ENCODE measurements at regions not wholly inside any gene's neighbourhood (a gene's known extent, or its start where the extent isn't known, plus 50 kb on each side); places are given as distances from the start of the nearest gene placed in this dataset.

DNA sequence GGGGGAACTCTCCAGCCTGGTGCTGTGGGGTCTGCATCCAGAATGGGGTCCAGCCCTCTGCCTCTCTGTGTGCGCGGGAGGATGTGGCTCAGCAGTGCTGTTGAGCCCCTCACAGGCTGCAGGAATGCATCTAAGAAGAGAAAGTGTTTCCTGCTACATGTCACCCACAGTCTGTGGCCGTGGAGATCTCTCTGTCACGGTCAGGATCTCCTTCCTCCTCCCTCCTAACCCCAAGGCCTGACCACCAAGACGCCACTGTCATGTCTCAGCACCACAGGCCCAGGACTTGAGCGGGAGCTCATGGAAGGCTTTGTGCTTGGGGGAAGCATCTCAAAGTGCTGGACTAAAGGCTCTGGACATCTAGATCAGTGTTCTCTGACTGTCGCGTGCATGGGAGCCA, 90.1 kb downstream of the SREK1 start:
- CTCF ChIA-PET = interaction anchor here (1.3 kb wide), 1 partner anchor 72 kb away, joined by 3 read pairs; no protein-coding TSS in a partner anchor
- TF ChIP-seq, protein P1, sequence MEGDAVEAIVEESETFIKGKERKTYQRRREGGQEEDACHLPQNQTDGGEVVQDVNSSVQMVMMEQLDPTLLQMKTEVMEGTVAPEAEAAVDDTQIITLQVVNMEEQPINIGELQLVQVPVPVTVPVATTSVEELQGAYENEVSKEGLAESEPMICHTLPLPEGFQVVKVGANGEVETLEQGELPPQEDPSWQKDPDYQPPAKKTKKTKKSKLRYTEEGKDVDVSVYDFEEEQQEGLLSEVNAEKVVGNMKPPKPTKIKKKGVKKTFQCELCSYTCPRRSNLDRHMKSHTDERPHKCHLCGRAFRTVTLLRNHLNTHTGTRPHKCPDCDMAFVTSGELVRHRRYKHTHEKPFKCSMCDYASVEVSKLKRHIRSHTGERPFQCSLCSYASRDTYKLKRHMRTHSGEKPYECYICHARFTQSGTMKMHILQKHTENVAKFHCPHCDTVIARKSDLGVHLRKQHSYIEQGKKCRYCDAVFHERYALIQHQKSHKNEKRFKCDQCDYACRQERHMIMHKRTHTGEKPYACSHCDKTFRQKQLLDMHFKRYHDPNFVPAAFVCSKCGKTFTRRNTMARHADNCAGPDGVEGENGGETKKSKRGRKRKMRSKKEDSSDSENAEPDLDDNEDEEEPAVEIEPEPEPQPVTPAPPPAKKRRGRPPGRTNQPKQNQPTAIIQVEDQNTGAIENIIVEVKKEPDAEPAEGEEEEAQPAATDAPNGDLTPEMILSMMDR (IDR thresholded peaks at IDR 0.05; ENCODE audit: insufficient read depth, low read length, missing control alignments) = no peak

DNA sequence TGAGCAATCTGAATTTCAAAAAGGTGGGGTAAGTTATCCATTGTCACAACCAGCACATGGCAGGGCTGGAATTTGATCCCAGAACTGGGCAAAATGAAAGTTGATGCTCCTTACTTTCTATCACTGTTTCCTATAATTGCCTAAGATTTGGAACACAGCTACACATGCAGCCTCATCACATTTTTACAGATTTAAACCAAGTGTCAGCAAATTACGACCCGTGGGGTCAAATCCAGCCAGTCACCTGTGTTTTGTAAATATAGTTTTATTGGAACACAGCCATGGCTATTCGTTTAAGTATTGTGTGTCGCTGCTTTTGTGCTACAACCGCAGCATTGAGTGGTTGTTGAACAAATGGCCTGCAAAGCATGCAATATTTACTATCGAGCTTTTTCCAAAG, 94.3 kb downstream of the SREK1 start:
- DNase-seq (ENCODE audit: low read depth, low spot score) = no peak
- no peak overlapping the region for H3K4me3 ChIP-seq (ENCODE audit: low read depth, low read length)
- TF ChIP-seq, protein P1 (IDR thresholded peaks at IDR 0.05; ENCODE audit: insufficient read depth, low read length, missing control alignments) = no peak
- CTCF ChIA-PET = no interaction called here
- POLR2A ChIA-PET = no interaction called here

More for the DNA sequence above, 90.1 kb downstream of the SREK1 start:
- H3K4me3 ChIP-seq (ENCODE audit: low read depth, low read length) = no peak overlapping the region
- POLR2A ChIA-PET = no interaction called here
- DNase-seq (ENCODE audit: low read depth, low spot score) = no peak

DNA sequence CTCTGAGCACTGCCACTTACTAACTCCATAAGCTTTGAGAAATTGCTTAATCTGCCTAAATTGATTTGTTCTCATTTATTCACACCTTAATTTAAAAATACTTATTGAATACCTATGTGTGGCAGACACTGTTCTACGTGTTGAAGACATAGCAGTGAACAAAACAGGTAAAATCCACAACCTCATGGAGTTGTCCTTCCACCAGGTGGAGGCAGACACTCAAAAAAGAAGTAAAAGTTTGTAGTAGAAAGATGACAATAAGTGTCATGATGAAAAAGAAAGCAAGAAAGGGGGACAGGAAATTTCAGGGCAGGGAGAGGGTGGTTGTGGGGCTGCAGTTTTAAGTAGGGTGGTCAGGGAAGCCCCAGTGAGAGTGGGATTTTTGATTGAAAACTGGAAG, 94.9 kb downstream of the SREK1 start:
- no peak for DNase-seq (ENCODE audit: low read depth, low spot score)
- H3K4me3 ChIP-seq (ENCODE audit: low read depth, low read length) = no peak overlapping the region
- ChIA-PET CTCF (no interaction called here), POLR2A (no interaction called here)
- TF ChIP-seq, protein P1 (IDR thresholded peaks at IDR 0.05; ENCODE audit: insufficient read depth, low read length, missing control alignments) = no peak

- H3K4me3 ChIP-seq (ENCODE audit: low read depth, low read length) = no peak overlapping the region
- TF ChIP-seq, protein P1 (IDR thresholded peaks at IDR 0.05; ENCODE audit: insufficient read depth, low read length, missing control alignments) = no peak
- DNase-seq (ENCODE audit: low read depth, low spot score) = no peak
- CTCF ChIA-PET = no interaction called here
- POLR2A ChIA-PET = no interaction called here
These were observed 97.2 kb downstream of the SREK1 start for GRCh38 chr5:66241136-66241825.

DNA sequence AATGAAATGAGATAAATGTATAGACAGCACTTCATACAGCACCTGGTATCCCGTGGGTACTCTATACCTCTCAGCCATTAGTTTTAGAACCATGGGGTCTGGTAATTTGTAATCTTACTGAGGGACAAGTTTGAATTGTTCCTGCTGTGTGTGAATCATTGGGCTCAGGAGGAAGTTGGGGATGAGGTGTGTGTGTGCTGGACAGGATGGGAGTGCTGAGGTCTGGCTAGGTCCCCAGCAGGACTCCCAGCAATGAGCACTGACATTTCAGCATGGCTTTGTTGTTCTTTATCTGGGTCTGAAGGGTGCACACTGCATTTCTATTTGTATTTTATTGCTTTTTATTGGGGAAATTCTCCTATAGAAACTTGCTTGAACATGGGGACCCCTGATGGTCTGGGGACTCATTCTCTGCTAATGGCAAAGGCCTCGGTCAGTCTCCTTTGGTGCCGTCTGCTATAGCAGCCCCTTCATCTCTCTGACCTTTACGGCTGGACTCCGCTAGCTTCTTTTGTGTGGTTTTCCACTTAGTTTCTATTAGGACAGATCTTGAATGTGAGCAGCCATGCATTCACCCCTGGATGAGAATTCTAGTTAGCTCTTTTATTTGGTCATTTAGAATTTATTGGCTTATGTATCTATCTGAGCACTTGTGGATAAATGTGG, 98.1 kb downstream of the SREK1 start:
- ChIA-PET POLR2A (no interaction called here), CTCF (no interaction called here)
- TF ChIP-seq, protein P1 (IDR thresholded peaks at IDR 0.05; ENCODE audit: insufficient read depth, low read length, missing control alignments) = no peak
- DNase-seq (ENCODE audit: low read depth, low spot score) = no peak
- H3K4me3 ChIP-seq (ENCODE audit: low read depth, low read length) = no peak overlapping the region

GRCh38 chr5:66246608-66247007, 102.5 kb downstream of the SREK1 start:
- POLR2A ChIA-PET = no interaction called here
- DNase-seq (ENCODE audit: low read depth, low spot score) = peak; percentile 26

More at GRCh38 chr5:66246608-66247007, 102.5 kb downstream of the SREK1 start:
- no peak overlapping the region for H3K4me3 ChIP-seq (ENCODE audit: low read depth, low read length)
- CTCF ChIA-PET = interaction anchor here (0.8 to 2.7 kb wide), 3 partner anchors 20 to 62 kb away, joined by 3 to 11 read pairs (median 3); no protein-coding TSS in a partner anchor
- TF ChIP-seq, protein P1 (IDR thresholded peaks at IDR 0.05; ENCODE audit: insufficient read depth, low read length, missing control alignments) = no peak

Measured in AG04449 (cell line).